ENCODE measurements at regions not wholly inside any gene's neighbourhood (a gene's known extent, or its start where the extent isn't known, plus 50 kb on each side); places are given as distances from the start of the nearest gene placed in this dataset.
"Not testable (repeated sequence)": the region's sequence is repeated elsewhere in the genome, so short reads cannot be mapped to it uniquely, and the experiment has no call there.

DNA sequence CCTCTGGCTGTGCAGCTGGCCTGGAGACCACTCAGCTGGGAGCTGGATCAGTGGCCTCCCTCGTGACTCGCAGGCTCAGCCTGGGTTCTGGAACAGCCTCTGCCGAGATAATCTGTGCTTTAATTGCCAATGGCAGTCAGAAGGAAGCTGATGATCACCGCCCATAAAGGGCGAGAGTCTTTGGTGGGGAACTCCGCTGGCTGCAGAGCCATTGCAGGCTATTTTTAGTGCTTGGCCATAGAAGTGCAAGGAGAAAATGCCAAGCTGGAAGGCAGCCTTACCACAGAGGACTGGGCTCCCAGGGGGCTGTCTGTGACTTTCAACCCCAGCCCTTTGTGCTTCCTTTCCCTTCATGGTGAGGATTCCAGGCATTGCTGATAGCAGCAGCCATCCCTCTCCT lies 62.2 kb upstream of the TENM4 start:
- DNase-seq: no peak
- intact Hi-C loops (cut with DNase I): no loop called here

DNA sequence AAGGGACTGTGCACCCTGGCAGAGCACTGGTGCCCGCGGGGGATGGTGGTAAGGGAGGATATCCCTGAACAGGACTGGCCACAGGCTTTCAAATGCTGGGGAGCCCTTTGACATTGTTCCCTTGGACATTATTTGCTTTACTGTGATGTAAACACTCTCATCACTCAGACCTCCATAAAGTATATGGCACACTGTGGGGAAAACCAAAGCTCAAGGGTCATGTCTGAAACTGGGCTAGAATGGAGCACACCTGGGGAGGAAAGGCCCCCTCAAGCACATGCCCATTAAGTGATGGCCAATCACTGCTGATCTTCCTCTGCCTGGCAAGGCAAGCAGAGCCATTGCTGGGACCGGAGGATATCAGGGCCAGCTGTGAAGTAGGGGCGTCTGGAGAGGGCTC lies 60.9 kb upstream of the TENM4 start:
- no peak for DNase-seq
- intact Hi-C loops (cut with DNase I): no loop called here

GRCh38 chr11:79499929-79500328 lies 59.1 kb upstream of the TENM4 start:
- DNase-seq; intact Hi-C loops (cut with DNase I): not testable (repeated sequence)

GRCh38 chr11:79498667-79499066 lies 57.8 kb upstream of the TENM4 start:
- no peak for DNase-seq
- intact Hi-C loops (cut with DNase I): no loop called here

- intact Hi-C loops (cut with DNase I): loop anchor here (5.0 kb wide), 1 partner anchor 846 kb away; no protein-coding TSS in a partner anchor
- peak in 8 of 10 donors; percentile 44 to 94 (median 68) for DNase-seq
Measured at GRCh38 chr11:79493555-79494171, 52.8 kb upstream of the TENM4 start.

DNA sequence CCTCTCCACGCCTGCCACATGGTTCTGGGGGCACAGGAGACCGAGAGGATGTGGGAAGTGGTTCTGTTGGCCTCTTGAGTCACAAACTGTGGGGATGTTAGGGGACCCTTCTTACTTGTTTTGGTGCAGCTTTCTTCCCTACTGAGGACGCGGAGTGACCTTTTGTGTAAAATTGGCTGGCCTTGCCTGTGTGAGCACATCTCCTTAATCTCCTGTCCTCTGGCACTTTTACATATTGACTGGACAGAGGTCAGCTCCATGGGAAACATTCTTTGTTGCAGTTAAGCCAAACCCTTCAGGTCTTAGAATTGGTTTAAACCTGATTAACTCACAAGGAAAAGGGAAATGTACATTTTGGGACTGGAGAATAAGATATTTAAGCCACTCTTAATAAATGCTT lies 51.2 kb upstream of the TENM4 start:
- intact Hi-C loops (cut with DNase I): loop anchor here (5.0 kb wide), 1 partner anchor 845 kb away; no protein-coding TSS in a partner anchor

More for the DNA sequence above, 51.2 kb upstream of the TENM4 start:
- no peak for DNase-seq
